GM18951 (cell line): ENCODE measurements at regions not wholly inside any gene's neighbourhood (a gene's known extent, or its start where the extent isn't known, plus 50 kb on each side); places are given as distances from the start of the nearest gene placed in this dataset.

ENCODE experiments used
- POLR2A ChIP-seq: IDR thresholded peaks from 4 replicates; pipeline ENCODE4 v1.6.1; 2011; ENCODE audit warnings: mild to moderate bottlenecking; ENCODE audit not compliant: insufficient read length, insufficient read depth; ENCODE audit errors: extremely low read depth
- in situ Hi-C: fragments of 300-500 bp; cut with MboI; formaldehyde crosslinking; loops from one replicate; pipeline ENCODE4 v1.12.0; 2022; ENCODE audit warnings: low sequenced_read_pairs, mixed read lengths, inconsistent platforms; ENCODE audit not compliant: unreplicated experiment

DNA sequence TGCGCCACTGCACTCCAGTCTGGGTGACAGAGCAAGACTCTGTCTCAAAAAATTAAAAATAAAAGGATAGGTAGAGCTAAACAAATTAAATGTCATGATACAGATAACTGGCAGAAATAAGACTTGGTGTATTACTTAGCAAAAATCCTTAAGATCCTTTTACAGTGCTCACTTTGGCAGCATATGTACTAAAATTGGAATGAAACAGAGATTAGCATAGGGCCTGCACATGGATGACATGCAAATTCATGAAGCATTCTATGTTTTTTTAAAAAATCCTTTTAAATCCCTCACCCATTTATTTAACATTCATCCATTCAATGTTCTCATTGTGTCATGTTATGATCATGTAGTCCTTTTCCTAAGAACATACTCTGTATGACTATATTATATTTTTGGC is 528.8 kb downstream of the CD83 start:
- no peak for TF ChIP-seq POLR2A
- in situ Hi-C loops, result no loop called here

DNA sequence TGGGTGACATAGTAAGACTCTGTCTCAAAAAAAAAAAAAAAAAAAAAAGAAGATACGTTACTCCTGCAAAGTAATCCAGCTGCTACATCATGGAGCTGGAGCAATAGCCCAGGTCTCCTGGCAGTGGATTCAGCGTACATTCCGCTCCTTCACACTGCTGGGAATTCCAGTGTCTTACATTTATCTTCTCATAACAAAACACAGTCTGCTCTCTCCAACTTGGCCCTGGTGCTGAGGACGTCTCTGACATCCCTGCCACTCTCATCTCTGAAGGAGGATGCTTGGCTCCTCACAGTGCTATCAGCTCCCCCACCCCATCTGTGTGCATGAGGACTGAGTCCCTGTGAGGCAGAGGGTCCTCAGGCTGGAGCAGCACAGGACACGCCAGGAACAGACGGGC is 529.8 kb downstream of the CD83 start:
- in situ Hi-C loops, result no loop called here

DNA sequence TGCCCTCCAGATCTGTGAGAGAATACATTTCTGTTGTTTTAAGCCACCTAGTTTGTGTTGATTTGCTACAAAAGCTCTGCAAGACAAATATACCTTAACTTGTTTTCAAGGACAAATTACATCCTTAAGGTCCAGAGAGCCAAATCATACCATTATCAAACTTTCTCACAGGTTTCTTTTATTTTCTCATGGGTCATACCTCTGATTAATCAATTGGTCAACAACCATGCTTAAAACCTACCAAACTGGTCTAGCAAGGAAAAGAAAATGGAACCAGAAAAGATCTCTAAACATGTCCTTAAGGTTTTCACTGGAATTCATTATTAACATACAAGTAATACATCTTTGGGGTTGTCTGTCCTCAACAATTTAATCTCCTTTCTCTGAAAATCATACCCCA is 535.0 kb downstream of the CD83 start:
- in situ Hi-C loops, result no loop called here
- no peak for TF ChIP-seq POLR2A

More for the DNA sequence above, 529.8 kb downstream of the CD83 start:
- no peak for TF ChIP-seq POLR2A

DNA sequence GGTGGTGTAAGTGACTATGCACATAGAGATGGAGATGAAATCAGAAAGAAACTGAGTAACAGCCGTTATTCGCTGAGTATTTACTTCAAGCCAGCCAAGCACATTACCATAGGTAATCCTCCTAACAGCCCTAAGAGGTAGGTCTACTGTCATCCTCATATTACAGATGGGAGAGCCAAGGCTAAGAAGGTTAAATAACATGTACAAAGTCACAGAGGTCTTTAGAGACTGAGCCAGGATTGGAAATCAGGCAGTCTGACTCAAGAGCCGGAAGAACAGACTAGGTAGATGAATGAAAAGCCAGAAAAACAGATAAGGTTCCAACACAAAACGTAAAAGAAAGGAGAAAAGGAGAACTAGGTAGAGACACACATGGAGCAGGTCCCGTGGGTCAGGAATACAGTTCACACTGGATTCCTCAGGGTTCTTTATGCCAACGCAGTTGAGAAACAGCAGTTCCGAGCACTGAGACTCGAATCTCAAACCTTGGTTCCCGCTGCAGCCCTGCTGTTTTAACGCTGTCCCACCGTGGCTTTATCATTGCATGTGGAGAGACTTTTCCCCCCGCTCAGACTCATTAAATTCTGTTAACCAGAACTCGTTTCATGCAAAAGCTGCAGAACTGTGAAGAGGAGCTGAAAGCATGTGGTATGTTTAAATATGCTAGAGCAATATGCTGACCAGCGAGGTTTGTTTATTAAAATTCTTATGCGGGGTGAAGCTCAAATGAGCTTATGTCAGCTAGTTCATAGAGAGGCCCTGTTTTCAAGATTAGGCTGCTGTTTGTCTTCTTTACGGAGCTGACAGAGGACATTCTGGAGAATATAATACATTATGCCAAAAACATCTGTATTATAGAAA is 537.9 kb downstream of the CD83 start:
- no peak for TF ChIP-seq POLR2A
- in situ Hi-C loops, result no loop called here

DNA sequence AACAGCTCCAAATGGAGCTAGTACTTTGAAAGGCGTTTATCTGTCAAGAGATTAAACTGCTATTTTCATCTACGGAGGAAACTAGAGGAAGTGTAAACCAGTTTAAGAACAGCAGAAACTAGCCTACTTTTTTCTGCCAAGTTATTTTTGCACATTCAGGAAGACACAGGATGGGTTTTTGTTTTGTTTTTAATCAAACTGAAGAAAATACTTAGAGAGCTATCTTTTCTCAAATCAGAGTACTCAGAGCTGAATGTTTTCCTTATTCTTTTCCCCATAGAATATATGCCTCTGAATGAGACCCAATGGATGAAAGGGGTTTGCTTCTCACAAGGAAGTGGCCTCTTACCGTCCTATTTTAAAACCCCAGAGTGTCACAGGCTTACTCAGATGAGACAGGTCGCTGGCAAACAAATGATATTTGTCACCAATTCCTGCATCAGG is 538.5 kb downstream of the CD83 start:
- TF ChIP-seq POLR2A, result no peak
- in situ Hi-C loops, result no loop called here

DNA sequence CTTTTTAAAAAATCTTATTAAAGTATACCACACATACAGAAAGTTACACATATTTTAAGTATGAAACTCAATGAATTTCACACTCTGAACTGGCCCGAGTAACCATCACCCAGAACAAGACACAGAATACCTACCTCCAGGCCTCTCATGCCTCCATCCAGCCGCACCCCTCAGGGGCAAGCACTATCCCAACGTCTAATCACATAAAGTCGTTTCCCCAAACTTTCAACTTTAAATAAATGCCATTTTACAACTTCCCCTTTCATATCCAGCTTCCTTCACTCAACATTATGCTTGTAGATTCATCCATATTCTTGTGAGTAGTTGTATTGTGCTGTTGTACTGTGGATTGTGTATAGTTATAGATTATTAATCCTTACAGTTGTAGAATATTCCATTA is 539.1 kb downstream of the CD83 start:
- in situ Hi-C loops, result no loop called here

DNA sequence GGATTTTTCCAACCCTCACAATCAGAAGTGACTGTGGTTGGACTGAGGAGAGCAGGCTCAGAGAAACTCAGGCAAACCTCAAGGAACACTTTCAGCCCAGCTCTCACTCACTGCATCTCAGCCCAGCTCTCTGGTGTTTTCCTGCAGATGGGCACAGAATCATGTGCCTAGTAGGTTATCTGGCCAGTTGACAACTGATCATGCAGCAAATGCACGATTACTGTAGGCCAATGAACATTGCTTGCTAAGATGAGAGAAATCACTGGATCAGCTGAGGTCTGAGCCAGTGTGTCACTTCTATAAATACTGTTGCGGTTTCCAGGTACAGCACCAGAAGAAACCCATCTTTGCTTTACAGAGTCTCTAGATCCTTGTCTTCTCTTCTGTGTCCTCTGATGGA is 540.5 kb downstream of the CD83 start:
- TF ChIP-seq POLR2A, result no peak
- in situ Hi-C loops, result no loop called here

More for the DNA sequence above, 539.1 kb downstream of the CD83 start:
- no peak for TF ChIP-seq POLR2A

DNA sequence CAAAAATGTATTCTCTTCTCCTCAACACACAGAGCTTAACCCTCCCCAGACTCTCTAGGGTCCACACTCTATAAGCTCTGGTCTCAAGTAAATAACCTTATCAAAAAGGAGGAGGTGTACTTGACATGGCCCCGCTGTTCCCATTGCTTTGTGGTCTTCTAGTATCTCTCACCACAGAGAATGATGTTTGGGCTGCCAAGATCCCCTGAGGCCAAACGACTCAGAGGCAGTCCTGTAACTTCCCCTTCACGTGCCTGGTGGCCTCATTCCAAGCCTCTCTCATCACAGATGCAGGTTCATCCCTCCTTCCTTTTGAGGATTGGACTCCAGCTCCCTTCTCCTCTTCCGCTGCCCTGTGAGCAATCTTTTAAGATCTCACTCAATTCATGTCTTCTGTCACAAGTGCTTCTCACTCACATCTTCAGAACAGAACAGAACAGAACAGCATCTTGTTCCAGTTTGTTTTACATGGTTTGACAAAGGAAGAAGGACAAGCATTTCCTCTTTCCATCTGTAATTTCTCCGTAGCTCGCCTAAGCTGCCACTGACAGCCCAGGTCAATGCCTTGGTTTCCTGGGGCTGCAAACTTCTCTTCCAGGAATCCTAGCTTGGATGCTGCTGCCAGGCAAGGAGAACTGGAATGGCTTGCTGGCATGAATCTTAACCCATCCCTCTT is 541.5 kb downstream of the CD83 start:
- TF ChIP-seq POLR2A, result no peak
- in situ Hi-C loops, result no loop called here

DNA sequence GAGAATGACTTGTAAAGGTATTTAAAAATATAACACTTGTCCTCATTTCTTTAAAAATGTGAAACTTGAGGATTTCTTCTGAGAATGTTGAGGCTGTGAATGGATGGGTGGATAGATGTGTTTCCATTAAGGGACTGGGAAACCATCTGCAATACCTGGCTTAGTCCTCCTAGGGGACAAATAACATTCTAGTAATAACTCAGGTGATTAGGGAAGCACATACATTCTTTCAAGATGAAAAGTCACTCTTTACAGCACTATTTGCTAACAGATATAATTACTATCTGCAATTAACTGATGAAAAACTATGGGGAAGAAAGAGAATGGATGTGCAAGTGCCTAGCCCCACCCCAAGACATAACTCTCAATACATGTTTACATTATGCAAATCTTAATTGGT is 542.3 kb downstream of the CD83 start:
- in situ Hi-C loops, result no loop called here
- TF ChIP-seq POLR2A, result no peak

DNA sequence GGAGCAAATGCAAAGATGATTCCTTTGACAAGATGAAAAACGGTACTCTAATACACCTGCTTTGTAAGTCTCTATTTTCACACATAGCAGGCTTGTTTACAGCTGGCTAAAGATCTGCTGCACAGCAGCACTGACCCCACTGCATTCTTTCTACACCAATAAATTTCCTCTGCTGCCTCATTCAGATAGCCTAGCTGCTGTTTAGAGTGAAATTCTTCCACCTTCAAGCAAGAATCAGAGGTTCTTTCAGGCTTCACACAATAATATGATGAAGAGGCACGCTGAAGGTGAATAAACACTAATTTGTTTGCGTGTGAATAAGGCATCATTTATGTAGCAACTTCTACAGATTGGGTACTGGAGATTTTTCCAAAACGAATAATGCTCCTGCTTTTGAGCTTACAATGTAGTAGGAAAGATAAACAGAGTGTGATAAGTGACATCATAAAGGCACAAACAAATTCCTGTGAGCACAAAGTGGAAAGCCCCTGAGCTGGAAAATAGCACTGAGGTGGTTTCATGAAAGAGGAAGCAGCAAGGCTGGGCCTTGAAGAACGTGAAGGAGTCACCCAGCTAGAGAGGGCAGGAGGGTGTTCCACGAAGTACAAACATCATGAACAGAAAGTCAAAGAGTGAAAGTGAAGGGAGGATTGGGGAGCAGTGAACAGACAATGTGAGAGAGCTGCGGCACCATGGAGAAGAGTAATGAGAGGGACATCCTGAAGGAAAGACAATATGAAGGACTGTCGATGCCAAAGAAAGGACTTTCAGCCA is 543.4 kb downstream of the CD83 start:
- in situ Hi-C loops, result no loop called here
- no peak for TF ChIP-seq POLR2A

DNA sequence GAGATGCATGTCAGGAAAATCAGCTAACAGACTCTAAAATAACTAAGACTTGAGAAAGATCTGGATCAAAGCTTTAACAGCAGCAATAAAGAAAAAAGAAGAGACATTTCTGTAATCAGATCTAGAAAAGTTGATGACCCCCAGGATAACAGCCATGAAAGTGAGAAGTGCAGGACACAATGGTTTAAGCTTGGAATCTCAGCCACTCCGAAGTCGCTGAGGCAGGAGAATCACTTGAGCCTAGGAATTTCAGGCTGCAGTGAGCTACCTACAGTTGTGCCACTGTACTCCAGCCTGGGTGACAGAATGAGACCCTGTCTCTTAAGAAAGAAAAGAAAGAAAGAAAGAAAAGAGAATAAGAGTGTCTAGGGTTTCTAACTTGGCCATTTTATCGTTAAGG is 544.1 kb downstream of the CD83 start:
- in situ Hi-C loops, result no loop called here
- TF ChIP-seq POLR2A, result no peak

DNA sequence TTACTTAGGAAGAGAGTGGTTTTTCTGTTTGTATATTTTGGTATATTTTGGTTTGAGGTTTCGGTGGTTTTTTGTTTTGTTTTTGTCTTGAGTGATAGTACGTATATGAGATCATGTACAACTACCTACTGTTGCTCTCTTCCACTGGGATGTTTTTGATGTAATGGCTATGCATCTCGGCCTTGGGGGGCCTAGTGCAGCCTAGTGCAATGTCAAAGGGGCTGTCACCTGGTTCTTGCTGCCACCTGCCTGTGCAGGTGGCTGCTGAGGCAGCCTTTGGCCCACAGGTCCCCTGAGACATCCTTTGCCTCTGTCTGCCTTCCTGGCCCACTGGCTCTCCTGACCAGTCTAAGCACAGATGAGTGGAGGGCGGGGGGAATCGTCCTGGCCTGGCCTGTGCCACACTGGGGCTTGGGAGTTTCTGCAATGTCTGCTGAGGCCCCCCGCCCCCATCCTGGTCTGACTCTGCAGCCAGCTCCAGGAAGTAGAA is 546.6 kb downstream of the CD83 start:
- in situ Hi-C loops, result no loop called here
- no peak for TF ChIP-seq POLR2A

DNA sequence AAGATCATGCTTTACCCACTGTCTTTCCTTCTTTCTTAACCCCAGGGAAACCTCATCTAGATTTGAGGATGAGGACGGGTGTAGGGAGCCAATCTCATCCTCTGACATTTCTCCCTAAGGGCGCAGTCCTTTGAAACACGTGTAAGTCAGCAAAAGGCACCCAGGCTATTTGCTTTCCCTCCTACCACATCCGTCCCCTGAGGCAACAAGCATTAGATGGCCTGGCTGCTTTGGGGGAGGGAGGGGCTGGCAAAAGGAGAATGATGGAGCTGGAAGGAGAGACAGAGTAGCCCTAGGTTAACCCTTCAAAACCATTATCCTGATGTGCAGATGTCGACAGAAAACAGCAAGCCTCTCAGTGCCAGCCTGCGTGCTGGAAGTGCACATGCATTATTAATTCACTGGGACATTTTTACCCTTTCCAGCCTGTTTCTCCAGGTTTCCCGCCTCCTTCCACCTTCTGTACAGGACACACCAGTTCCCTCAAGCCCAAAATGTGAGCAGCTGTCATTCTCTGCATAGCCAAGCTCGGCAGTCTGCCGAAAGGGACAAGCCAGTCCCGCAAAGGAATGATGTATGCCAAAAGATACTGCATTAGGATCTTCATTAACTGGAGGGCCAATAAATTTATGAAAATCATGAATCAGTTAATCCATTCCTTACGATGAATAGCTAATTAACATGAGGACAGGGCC is 547.2 kb downstream of the CD83 start:
- in situ Hi-C loops, result no loop called here
- no peak for TF ChIP-seq POLR2A
